Lower leg skin (tissue), 3 donors: ENCODE measurements at regions not wholly inside any gene's neighbourhood (a gene's known extent, or its start where the extent isn't known, plus 50 kb on each side); places are given as distances from the start of the nearest gene placed in this dataset.

Experiments
- CTCF ChIP-seq, 3 donors: fragments of 450-650 bp; IDR thresholded peaks; one replicate each; pipeline ENCODE4 v1.5.1; 2016; ENCODE audit warnings: antibody characterized with exemption in 3 of 3, mild to moderate bottlenecking in 3 of 3, moderate library complexity in 2 of 3
- POLR2A ChIP-seq, 2 donors: fragments of 450-650 bp; IDR thresholded peaks; one replicate each; pipeline ENCODE4 v1.6.1; 2016 to 2017; ENCODE audit warnings: antibody characterized with exemption in 2 of 2, mild to moderate bottlenecking in 1 of 2, moderate library complexity in 1 of 2

GRCh38 chr11:11725438-11725837 lies 103.6 kb upstream of the GALNT18 start:
- TF ChIP-seq CTCF (IDR thresholded peaks at IDR 0.05) (no peak), POLR2A (IDR thresholded peaks at IDR 0.05) (no peak)
